Neuron (in vitro differentiated cells): ENCODE measurements at regions not wholly inside any gene's neighbourhood (a gene's known extent, or its start where the extent isn't known, plus 50 kb on each side); places are given as distances from the start of the nearest gene placed in this dataset.

Experiments
- H2AFZ ChIP-seq: one replicate; pipeline ENCODE4 v1.6.1; 2013; ENCODE audit warnings: low read depth, mild to moderate bottlenecking, inconsistent platforms, low read length, moderate library complexity
- H3K27me3 ChIP-seq: one replicate; pipeline ENCODE4 v1.6.1; 2013; ENCODE audit warnings: low read length; ENCODE audit not compliant: insufficient read depth
- H3K36me3 ChIP-seq: one replicate; pipeline ENCODE4 v1.6.1; 2013; ENCODE audit warnings: low read length; ENCODE audit not compliant: insufficient read depth
- H3K4me1 ChIP-seq: one replicate; pipeline ENCODE4 v1.6.1; 2013; ENCODE audit warnings: low read length; ENCODE audit not compliant: insufficient read depth
- H3K4me3 ChIP-seq: 2 replicates; pipeline ENCODE4 v1.5.1; 2013; ENCODE audit warnings: mild to moderate bottlenecking, low read length, moderate library complexity
- H3K9me3 ChIP-seq: one replicate; pipeline ENCODE4 v1.6.1; 2013; ENCODE audit warnings: low read length

DNA sequence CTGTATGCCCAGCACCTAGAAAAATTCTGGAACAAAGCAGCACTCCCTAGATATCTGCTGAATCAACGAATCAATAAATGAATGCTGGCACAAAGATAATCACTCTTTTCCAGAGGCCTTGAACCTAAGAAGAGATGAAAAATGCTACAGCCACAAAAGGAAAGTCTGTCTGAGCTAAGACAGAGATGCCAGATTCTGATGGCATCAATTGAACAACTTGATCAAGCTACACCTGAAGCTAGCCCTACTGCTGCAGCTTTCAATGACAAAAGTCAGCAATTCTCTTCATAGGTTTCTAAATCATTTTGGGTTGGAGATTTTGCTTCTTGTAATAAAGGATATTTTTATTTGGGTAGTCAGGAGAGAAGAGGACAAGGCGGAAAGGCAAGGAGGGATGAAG is 305.0 kb upstream of the SULF2 start:
- no peaks in the 10 kb centered on the region for H3K36me3 ChIP-seq
- H3K4me3 ChIP-seq = no peak overlapping the region
- H3K9me3 ChIP-seq = peaks cover 2% of the 10 kb centered on the region
- H3K27me3 ChIP-seq = no peaks in the 10 kb centered on the region
- no peak overlapping the region for H2AFZ ChIP-seq
- no peaks in the 10 kb centered on the region for H3K4me1 ChIP-seq

DNA sequence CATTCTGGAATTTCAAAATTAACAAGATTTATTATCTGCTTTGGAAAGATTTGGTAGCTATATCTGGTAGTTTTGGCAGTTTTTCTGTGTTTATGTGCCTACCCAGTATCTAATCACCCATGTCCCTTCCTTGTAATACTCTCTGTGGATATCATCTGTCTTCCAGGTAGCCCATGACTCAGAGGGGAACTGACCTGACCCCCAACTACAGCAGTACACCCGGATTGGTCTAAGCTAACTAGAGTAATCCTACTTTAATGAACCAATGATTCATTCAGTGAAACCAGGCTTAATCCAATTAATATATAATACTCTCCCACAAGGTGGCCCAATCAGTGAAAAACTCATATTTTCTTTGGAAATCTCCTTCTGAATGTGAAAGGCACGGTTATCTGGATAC is 295.3 kb upstream of the SULF2 start:
- Histone ChIP-seq H3K27me3 (no peaks in the 10 kb centered on the region), H3K4me1 (no peaks in the 10 kb centered on the region), H2AFZ (no peak overlapping the region), H3K9me3 (no peaks in the 10 kb centered on the region), H3K4me3 (no peak overlapping the region), H3K36me3 (no peaks in the 10 kb centered on the region)

DNA sequence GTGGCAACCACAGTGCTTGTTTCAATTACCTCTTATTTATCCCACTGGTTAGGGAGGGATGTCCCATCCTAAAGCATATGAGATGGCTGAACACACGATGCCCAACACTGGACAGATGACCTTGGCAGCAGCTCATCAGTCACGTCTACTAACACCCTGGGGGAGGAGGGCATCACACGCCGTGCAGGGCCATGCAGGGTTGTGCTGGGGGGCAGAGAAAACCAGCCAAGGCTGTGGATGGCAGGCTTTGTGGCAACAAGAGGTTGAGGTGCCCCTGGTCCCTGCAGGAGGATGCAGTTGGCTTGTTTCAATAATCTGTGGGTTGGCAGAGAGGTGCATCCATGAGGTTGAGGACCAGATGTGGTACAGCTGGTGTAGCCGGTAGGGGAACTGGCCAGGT is 293.7 kb upstream of the SULF2 start:
- H3K27me3 ChIP-seq = no peaks in the 10 kb centered on the region
- H3K4me1 ChIP-seq = no peaks in the 10 kb centered on the region
- H2AFZ ChIP-seq = no peak overlapping the region
- no peaks in the 10 kb centered on the region for H3K36me3 ChIP-seq
- no peaks in the 10 kb centered on the region for H3K9me3 ChIP-seq
- no peak overlapping the region for H3K4me3 ChIP-seq

DNA sequence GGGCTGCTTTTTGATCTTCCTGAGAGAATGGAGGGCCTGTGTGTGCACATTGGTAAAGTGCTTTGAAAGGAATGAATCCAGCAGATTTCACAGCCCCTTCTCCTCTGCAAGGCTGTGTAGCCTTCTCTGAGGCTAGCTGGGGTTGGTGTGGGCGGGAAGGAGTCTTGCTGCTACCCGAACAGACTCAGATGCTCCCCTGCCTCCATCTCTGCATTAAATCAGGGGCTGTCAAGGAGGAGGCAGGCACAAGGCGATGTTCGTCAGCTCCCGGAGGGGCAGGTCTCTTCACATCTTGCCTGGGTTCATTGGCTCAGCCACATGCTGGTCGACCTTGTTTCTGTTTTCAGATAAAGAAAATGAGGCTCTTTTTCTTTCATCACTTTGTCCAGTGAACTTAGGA is 291.5 kb upstream of the SULF2 start:
- Histone ChIP-seq H2AFZ (no peak overlapping the region), H3K4me1 (no peaks in the 10 kb centered on the region), H3K27me3 (no peaks in the 10 kb centered on the region), H3K4me3 (no peak overlapping the region), H3K9me3 (no peaks in the 10 kb centered on the region), H3K36me3 (no peaks in the 10 kb centered on the region)

DNA sequence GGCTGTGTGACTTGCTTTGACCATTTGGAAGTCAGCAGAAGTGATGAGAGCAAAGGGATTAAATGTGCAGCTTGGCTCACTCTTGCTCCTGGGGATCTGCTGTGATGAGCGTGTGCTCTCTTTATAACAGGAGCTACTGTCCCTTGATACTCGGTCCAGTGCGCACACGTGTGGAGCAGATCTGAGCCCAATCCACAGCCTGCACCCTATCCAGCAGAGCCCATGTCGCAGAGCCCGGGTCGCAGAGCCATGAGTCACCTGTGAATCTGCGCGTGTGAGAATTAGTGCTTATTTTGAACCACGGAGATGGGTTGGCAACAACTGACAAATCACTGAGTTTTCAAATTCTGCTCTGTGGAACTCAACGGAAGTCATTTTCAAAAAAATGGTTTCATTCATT is 291.0 kb upstream of the SULF2 start:
- no peaks in the 10 kb centered on the region for H3K36me3 ChIP-seq
- no peaks in the 10 kb centered on the region for H3K9me3 ChIP-seq
- no peaks in the 10 kb centered on the region for H3K4me1 ChIP-seq
- no peak overlapping the region for H2AFZ ChIP-seq
- no peaks in the 10 kb centered on the region for H3K27me3 ChIP-seq
- H3K4me3 ChIP-seq = no peak overlapping the region

DNA sequence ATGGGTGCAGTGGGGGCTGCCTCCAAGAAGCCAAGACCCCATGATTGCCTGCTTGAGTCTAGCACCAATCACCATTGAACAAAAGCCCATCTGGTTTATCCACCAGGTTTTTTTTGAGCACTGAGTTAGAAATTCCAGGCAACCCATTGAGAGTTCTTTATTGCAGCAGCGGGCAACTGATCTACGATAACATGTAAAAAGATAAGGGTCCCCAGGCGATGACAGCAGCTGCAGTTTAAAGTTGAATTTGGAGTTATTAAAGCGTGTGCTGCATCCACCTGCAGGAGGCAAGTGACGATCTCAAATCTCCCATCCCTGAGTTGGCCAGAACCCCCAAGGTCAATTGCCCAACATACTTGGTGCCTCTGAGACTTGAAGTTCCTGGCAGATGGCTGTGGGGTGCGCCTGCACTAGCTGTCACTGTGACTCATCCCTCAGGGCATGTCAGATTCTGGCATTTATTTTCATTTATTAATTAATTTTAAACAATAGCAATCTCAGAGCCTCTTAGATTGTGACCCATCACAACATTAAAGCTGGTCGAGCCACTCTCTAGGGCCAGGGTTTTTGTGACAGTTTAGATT is 290.4 kb upstream of the SULF2 start:
- no peak overlapping the region for H3K4me3 ChIP-seq
- no peaks in the 10 kb centered on the region for H3K9me3 ChIP-seq
- H3K4me1 ChIP-seq = no peaks in the 10 kb centered on the region

DNA sequence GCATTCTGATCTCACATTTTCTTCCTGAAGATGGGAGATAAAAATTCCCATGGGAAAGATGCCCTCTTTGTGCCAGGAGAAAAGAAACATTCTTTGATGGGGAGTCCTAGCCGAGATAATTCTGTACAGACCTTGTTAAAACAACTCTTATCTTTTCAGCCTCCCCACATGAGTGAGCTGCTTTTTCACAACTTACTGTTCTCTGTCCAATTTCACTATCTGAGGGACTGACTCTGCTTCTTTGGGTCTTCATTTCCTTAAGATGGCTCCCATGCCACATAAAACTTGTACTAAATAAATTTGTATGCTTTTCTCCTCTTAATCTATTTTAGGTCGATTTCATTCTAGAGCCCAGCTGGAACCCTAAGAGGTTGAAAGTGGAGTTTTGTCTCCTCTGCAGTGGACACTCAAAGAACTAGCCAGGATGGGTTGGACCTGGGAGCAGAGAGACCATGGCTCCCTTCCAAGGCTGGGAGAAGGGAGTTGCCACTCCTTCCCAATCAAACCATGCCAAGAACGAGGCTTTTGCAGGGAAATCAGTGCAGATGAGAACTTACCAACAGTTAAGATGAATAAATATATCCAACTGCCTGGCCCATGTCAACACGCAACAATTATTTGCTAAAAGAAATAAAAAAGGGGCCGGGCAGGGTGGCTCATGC is 285.8 kb upstream of the SULF2 start:
- H3K9me3 ChIP-seq = no peaks in the 10 kb centered on the region
- peaks cover 3% of the 10 kb centered on the region for H3K27me3 ChIP-seq
- H2AFZ ChIP-seq = no peak overlapping the region
- H3K4me1 ChIP-seq = no peaks in the 10 kb centered on the region
- H3K4me3 ChIP-seq = no peak overlapping the region
- no peaks in the 10 kb centered on the region for H3K36me3 ChIP-seq

More for the DNA sequence above, 290.4 kb upstream of the SULF2 start:
- H3K36me3 ChIP-seq = no peaks in the 10 kb centered on the region
- H3K27me3 ChIP-seq = peaks cover under 1% of the 10 kb centered on the region
- no peak overlapping the region for H2AFZ ChIP-seq

DNA sequence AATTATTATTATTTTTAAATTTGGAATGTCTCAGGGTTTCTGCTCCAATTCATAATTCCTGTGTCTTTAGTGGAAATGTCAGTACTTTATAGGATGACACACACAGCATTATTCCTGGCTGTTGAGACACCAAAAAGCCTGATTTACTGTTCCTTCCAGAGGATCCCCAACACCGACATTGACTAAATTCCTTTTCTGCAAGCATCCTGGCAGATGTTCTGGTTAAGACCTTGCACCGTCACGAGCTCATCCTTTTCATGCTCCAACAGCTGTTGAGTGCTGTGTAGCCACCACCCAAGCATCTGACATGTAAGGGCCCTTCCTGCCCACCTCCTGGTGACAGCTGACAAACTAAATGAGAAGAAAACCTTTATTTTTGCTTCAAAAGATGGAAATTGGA is 284.3 kb upstream of the SULF2 start:
- Histone ChIP-seq H3K4me3 (no peak overlapping the region), H2AFZ (no peak overlapping the region), H3K27me3 (peaks cover 3% of the 10 kb centered on the region), H3K36me3 (no peaks in the 10 kb centered on the region), H3K9me3 (no peaks in the 10 kb centered on the region), H3K4me1 (no peaks in the 10 kb centered on the region)

DNA sequence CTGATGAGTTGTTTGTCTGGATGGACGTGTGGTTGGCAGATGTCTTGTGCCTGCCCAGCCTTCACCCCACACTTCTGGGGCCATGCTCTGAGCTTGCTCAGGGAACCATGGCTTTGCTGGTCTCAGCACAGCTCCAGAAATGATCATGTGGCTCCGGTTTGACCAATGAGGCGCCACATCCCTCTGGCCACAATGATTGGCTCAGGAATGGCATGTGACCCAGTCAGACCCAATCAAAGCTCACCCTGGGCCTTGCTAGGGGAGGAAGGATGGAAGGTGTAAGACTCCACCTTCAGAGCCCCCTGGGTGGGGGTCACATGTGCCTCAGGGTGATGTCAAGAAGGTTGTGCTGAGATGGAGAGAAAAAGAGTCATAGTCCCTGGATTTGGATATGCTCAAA is 281.6 kb upstream of the SULF2 start:
- H2AFZ ChIP-seq = no peak overlapping the region

DNA sequence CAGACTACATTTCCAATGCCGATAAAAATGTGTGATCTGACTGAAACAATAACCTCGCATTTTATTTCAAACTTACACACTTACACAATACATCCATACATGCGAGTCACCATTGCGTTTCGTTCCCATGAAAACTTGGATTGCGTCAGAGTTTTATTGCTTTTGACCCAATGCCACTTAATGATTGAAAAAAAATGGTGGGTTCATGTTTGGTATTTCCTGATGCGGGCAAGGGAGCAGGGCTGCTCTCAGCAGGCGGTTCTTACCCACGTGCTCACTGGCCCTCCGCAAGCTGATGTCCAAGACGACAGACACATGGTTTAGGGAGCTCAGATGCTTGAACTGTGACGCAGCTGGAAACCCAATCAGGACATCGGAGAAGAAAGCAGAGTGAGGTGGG is 281.0 kb upstream of the SULF2 start:
- H3K4me1 ChIP-seq = no peaks in the 10 kb centered on the region
- peaks cover 3% of the 10 kb centered on the region for H3K27me3 ChIP-seq
- H3K36me3 ChIP-seq = no peaks in the 10 kb centered on the region
- no peak overlapping the region for H3K4me3 ChIP-seq
- H3K9me3 ChIP-seq = no peaks in the 10 kb centered on the region
- no peak overlapping the region for H2AFZ ChIP-seq

More for the DNA sequence above, 281.6 kb upstream of the SULF2 start:
- no peaks in the 10 kb centered on the region for H3K4me1 ChIP-seq
- H3K36me3 ChIP-seq = no peaks in the 10 kb centered on the region
- H3K9me3 ChIP-seq = no peaks in the 10 kb centered on the region
- peaks cover 3% of the 10 kb centered on the region for H3K27me3 ChIP-seq
- no peak overlapping the region for H3K4me3 ChIP-seq

DNA sequence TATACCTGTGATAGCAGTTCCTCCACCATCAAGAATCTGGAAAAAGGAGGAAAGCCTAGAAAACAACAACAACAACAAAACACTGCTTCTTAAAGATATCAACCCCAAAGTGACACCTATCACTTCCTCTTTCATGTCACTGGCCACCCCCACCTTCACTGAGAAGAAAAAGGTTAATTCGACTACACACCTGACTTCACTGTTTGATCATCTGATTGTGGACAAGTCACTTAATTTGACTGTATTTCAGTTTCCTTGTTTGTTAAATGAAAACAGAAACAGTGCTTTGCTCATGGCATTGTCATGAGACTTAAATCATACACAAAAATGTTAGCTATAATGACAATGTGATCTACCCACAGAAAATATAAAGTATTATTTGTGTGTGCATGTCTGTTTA is 280.6 kb upstream of the SULF2 start:
- Histone ChIP-seq H3K9me3 (no peaks in the 10 kb centered on the region), H3K4me1 (no peaks in the 10 kb centered on the region), H2AFZ (no peak overlapping the region), H3K27me3 (peaks cover 3% of the 10 kb centered on the region), H3K36me3 (no peaks in the 10 kb centered on the region), H3K4me3 (no peak overlapping the region)

DNA sequence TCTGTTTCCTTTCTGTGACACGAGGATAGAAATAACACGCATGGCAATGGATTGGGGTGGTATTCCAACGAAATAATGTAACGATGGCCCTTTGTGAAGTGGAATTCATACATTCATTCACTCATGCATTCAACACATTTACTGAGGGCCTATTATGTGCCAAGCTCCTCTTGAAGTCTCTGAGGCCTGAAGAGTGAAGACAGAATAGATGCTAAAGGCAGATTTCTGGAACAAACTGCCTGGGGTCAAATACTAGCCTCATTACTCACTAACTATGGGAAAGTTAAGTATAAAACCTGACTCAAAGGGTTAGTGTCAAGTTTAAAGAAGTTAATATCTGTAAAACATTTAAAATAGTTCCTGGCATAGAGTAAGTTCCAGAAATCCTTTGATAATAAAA is 279.6 kb upstream of the SULF2 start:
- Histone ChIP-seq H3K36me3 (no peaks in the 10 kb centered on the region), H3K4me3 (no peak overlapping the region), H2AFZ (no peak overlapping the region), H3K9me3 (no peaks in the 10 kb centered on the region), H3K4me1 (no peaks in the 10 kb centered on the region), H3K27me3 (no peaks in the 10 kb centered on the region)

DNA sequence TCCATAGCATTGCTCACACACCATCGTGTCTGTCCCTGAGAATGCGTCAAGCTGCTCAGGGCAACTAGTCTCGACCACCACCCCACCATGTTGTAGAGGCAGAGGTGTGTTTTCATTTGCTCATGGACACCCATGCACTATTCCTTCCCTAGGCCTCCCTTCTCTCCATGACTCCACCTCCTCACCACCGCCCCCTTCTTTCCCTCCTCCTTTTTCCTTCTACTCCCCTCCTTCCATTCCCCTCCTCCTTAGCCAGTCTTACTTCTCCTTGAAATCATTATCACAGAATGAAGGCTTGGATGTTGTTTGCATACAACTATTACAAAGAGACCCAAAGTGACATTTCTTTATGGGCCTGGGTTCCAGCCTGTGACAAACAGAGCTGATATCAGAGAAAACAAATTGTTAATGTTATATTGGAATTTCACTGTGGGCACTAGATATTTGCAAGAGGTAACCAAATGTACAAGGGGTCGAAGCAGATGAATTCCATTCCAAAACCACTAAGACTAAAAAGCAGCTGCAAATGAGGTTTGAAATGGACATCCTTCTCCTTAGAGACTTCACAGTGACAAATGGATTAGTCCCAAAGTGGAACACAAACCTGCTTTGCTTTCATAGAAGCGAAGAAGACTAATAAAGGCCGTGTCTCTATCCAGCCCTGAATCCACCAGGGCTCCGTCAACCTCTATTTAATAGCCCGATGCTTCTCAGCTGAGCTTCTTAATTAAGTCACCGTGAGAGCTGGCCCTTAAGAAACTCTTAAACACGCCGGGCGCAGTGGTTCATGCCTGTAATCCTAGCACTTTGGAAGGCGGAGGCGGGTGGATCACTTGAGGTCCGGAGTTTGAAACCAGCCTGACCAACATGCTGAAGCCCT is 275.8 kb upstream of the SULF2 start:
- no peaks in the 10 kb centered on the region for H3K36me3 ChIP-seq
- no peaks in the 10 kb centered on the region for H3K27me3 ChIP-seq
- no peak overlapping the region for H2AFZ ChIP-seq
- H3K4me3 ChIP-seq = no peak overlapping the region
- H3K9me3 ChIP-seq = peaks cover 3% of the 10 kb centered on the region
- no peaks in the 10 kb centered on the region for H3K4me1 ChIP-seq
